ENCODE measurements at regions not wholly inside any gene's neighbourhood (a gene's known extent, or its start where the extent isn't known, plus 50 kb on each side); places are given as distances from the start of the nearest gene placed in this dataset.

GRCh38 chr1:81371864-81372263, 428.9 kb upstream of the ADGRL2 start:
- no peak for TF ChIP-seq CTCF (IDR thresholded peaks at IDR 0.05)
- no peak for TF ChIP-seq POLR2A (IDR thresholded peaks at IDR 0.05)

All from right lobe of liver (tissue), 4 donors.